KMS-11 (cell line): ENCODE measurements at regions not wholly inside any gene's neighbourhood (a gene's known extent, or its start where the extent isn't known, plus 50 kb on each side); places are given as distances from the start of the nearest gene placed in this dataset.

Experiments used
- H2AFZ ChIP-seq: fragments of 200-600 bp; sonication (generic); 2 replicates; pipeline ENCODE4 v1.6.1; 2016; ENCODE audit warnings: antibody characterized with exemption, mixed run types, low read depth
- H3K27ac ChIP-seq: fragments of 200-600 bp; sonication (generic); 2 replicates; pipeline ENCODE4 v1.6.1; 2016; ENCODE audit warnings: mild to moderate bottlenecking, mixed run types
- H3K27me3 ChIP-seq: fragments of 200-600 bp; sonication (generic); 2 replicates; pipeline ENCODE4 v1.6.1; 2017; ENCODE audit warnings: mild to moderate bottlenecking, low read depth, mixed run types, moderate library complexity; ENCODE audit not compliant: insufficient read depth
- H3K36me3 ChIP-seq: fragments of 200-600 bp; sonication (generic); 2 replicates; pipeline ENCODE4 v1.6.1; 2017; ENCODE audit warnings: mild to moderate bottlenecking, mixed run types; ENCODE audit not compliant: insufficient read depth
- H3K4me1 ChIP-seq: fragments of 200-600 bp; sonication (generic); 2 replicates; pipeline ENCODE4 v1.6.1; 2016; ENCODE audit warnings: mild to moderate bottlenecking, low read depth, mixed run types; ENCODE audit not compliant: poor library complexity, severe bottlenecking
- H3K4me2 ChIP-seq: fragments of 200-600 bp; sonication (generic); 2 replicates; pipeline ENCODE4 v1.7.0; 2016; ENCODE audit warnings: mild to moderate bottlenecking, mixed run types
- H3K4me3 ChIP-seq: fragments of 200-600 bp; sonication (generic); IDR thresholded peaks from 2 replicates; pipeline ENCODE4 v1.6.1; 2017; ENCODE audit warnings: low read depth, low read length, mixed read lengths; ENCODE audit not compliant: insufficient read depth
- H3K79me2 ChIP-seq: fragments of 200-600 bp; sonication (generic); 2 replicates; pipeline ENCODE4 v1.6.1; 2016; ENCODE audit warnings: low read depth, mixed run types; ENCODE audit not compliant: insufficient read depth
- H3K9ac ChIP-seq: fragments of 200-600 bp; sonication (generic); 2 replicates; pipeline ENCODE4 v1.6.1; 2016; ENCODE audit warnings: mild to moderate bottlenecking, mixed run types
- H4K20me1 ChIP-seq: fragments of 200-600 bp; sonication (generic); 2 replicates; pipeline ENCODE4 v1.6.1; 2016; ENCODE audit warnings: mild to moderate bottlenecking, mixed run types; ENCODE audit not compliant: insufficient read depth
- TF ChIP-seq, protein P1 (sequence below): fragments of 200-600 bp; sonication (generic); conservative IDR thresholded peaks from 2 replicates; pipeline ENCODE4 v1.6.1; 2017; ENCODE audit warnings: low read depth, mild to moderate bottlenecking, antibody characterized with exemption, low read length, moderate library complexity, mixed read lengths

DNA sequence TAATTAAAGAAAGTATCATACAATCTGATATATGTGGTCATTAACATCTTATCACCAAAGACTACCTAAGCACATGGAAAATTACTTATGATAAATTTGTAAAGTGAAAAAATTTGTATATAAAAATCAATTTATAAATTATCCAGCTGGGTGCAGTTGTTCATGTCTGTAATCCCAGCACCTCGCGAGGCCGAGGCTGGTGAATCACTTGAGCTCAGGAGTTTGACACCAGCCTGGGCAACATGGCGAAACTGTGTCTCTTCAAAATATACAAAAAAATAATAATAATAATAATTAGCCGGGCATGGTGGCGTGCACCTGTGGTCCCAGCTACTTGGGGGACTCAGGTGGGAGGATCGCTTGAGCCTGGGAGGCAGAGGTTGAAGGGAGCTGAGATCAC lies 82.8 kb upstream of the SYT6 start:
- no peak overlapping the region for H3K4me2 ChIP-seq
- TF ChIP-seq, protein P1, sequence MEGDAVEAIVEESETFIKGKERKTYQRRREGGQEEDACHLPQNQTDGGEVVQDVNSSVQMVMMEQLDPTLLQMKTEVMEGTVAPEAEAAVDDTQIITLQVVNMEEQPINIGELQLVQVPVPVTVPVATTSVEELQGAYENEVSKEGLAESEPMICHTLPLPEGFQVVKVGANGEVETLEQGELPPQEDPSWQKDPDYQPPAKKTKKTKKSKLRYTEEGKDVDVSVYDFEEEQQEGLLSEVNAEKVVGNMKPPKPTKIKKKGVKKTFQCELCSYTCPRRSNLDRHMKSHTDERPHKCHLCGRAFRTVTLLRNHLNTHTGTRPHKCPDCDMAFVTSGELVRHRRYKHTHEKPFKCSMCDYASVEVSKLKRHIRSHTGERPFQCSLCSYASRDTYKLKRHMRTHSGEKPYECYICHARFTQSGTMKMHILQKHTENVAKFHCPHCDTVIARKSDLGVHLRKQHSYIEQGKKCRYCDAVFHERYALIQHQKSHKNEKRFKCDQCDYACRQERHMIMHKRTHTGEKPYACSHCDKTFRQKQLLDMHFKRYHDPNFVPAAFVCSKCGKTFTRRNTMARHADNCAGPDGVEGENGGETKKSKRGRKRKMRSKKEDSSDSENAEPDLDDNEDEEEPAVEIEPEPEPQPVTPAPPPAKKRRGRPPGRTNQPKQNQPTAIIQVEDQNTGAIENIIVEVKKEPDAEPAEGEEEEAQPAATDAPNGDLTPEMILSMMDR = no peak
- no peak overlapping the region for H2AFZ ChIP-seq

DNA sequence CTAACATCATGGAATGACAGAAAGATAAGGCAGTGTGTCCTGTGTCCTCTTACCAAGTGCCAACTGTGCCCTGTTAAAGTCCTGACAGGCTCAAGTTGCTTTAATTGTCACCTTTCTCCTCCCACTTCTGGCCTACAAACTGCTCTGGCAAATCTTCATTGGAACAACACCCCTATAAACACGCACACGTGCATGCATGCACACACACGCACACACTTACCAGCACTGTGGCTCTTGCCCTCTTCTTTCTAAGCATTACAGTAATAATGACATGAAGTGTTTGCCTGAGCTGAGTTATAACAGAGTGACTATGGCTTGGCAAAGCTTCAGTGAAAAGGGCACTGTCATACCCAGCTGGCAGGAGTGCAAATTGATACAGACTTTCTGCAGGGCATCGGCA lies 82.3 kb upstream of the SYT6 start:
- TF ChIP-seq, protein P1 = no peak

More for the DNA sequence above, 82.8 kb upstream of the SYT6 start:
- Histone ChIP-seq H3K4me1 (no peaks in the 10 kb centered on the region), H3K9ac (no peak overlapping the region), H3K27me3 (no peaks in the 10 kb centered on the region), H3K4me3 (no peak overlapping the region), H3K36me3 (no peaks in the 10 kb centered on the region), H3K27ac (no peak overlapping the region), H3K79me2 (no peaks in the 10 kb centered on the region), H4K20me1 (no peaks in the 10 kb centered on the region)

DNA sequence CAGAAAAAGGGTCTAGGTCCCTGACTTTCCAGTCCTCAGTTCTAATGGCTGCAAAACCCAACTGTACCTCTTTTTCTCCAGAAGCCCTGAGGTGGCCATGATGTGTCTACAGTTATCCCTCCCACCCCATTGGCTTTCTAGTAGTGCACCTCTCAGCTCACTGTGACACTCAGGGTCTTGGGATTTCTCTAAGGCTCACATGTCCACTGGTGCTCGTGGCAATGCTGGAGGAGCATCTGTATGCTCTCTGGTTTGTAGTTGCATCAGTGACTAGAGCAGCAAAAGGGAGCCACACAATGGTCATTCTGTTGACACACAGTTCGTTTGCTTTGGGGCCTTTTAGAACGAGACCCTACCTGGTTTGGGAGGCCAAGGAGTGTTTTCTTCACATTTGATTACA lies 81.6 kb upstream of the SYT6 start:
- H3K27me3 ChIP-seq = no peaks in the 10 kb centered on the region

More for the DNA sequence above, 82.3 kb upstream of the SYT6 start:
- Histone ChIP-seq H4K20me1 (no peaks in the 10 kb centered on the region), H3K27me3 (no peaks in the 10 kb centered on the region), H3K79me2 (no peaks in the 10 kb centered on the region), H2AFZ (no peak overlapping the region), H3K4me3 (no peak overlapping the region), H3K36me3 (no peaks in the 10 kb centered on the region), H3K9ac (no peak overlapping the region), H3K4me2 (no peak overlapping the region), H3K4me1 (no peaks in the 10 kb centered on the region), H3K27ac (no peak overlapping the region)

DNA sequence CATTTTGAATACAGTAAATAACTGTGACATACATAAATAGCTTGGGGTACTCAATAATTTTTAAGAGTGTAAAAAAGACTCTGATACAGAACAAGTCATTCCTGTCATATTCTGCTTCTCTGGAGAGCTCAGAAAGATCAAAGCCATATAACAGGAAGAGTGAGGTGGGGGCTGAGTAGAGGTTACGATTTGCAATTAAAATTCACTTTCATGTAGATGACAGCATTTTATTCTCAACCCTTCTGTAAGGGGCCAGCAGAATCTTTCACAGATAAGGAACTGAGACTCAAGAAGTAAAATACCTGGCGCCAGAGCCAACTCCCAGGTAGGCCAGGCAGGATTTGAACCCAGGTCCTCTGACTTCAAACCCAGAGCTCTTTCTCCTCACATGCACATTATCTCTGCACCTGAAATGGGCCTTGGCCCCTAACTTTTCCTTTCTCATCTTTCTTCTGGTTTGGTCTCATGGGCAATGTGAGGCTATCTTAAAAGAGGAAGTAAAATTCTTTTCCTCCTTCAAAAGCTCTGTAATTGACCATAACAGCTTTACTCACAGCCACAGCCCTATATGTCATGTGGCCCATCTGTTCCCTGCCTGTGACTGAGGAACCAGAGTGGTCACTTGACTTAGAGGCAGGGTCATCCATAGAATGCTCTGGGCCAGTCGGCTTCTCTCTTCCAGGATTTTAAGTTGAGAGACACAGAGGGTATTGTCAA lies 80.9 kb upstream of the SYT6 start:
- H3K4me2 ChIP-seq = no peak overlapping the region
- no peaks in the 10 kb centered on the region for H3K79me2 ChIP-seq
- no peak overlapping the region for H3K4me3 ChIP-seq
- H3K36me3 ChIP-seq = no peaks in the 10 kb centered on the region
- H3K27ac ChIP-seq = no peak overlapping the region
- no peak overlapping the region for H3K9ac ChIP-seq
- TF ChIP-seq, protein P1 = no peak
- no peaks in the 10 kb centered on the region for H4K20me1 ChIP-seq
- no peak overlapping the region for H2AFZ ChIP-seq
- no peaks in the 10 kb centered on the region for H3K4me1 ChIP-seq
- no peaks in the 10 kb centered on the region for H3K27me3 ChIP-seq

More for the DNA sequence above, 81.6 kb upstream of the SYT6 start:
- no peak overlapping the region for H2AFZ ChIP-seq
- H3K4me3 ChIP-seq = no peak overlapping the region
- TF ChIP-seq, protein P1 = no peak
- H3K4me1 ChIP-seq = no peaks in the 10 kb centered on the region
- no peaks in the 10 kb centered on the region for H4K20me1 ChIP-seq
- H3K36me3 ChIP-seq = no peaks in the 10 kb centered on the region
- no peaks in the 10 kb centered on the region for H3K79me2 ChIP-seq
- H3K4me2 ChIP-seq = no peak overlapping the region
- no peak overlapping the region for H3K9ac ChIP-seq
- no peak overlapping the region for H3K27ac ChIP-seq
